Kidney (tissue), 13 donors: ENCODE measurements at regions not wholly inside any gene's neighbourhood (a gene's known extent, or its start where the extent isn't known, plus 50 kb on each side); places are given as distances from the start of the nearest gene placed in this dataset.

ENCODE experiments used
- DNase-seq, 5 donors: peaks; one replicate each; pipeline ENCODE4 v3.0.0-alpha.2; 2013 to 2020
- FAIRE-seq: peaks from 2 replicates; lab custom pipeline; 2012; peaks lifted over from hg19 to GRCh38; lab: Jason Lieb, UNC
- H3K27ac ChIP-seq, 2 donors: one replicate each; pipeline ENCODE4 v1.7.0; 2013; ENCODE audit warnings: low read depth in 2 of 2, low read length in 2 of 2, inconsistent platforms in 1 of 2
- H3K27me3 ChIP-seq: one replicate; pipeline ENCODE4 v1.7.1; 2013; ENCODE audit warnings: low read length, inconsistent platforms; ENCODE audit not compliant: control insufficient read depth, insufficient read depth
- H3K36me3 ChIP-seq, 3 donors: one replicate each; pipeline versions ENCODE4 v1.7.0 to v1.7.1; 2013; ENCODE audit warnings: low read length in 3 of 3, control low read depth in 1 of 3, inconsistent platforms in 1 of 3; ENCODE audit not compliant: insufficient read depth in 3 of 3, control insufficient read depth in 2 of 3
- H3K4me1 ChIP-seq, 3 donors: one replicate each; pipeline versions ENCODE4 v1.7.0 to v1.7.1; 2013; ENCODE audit warnings: low read length in 3 of 3, inconsistent platforms in 1 of 3, low read depth in 1 of 3; ENCODE audit not compliant: control insufficient read depth in 2 of 3, insufficient read depth in 2 of 3
- H3K4me3 ChIP-seq, 3 donors: one replicate each; pipeline versions ENCODE4 v1.7.0 to v1.8.1; 2013; ENCODE audit warnings: low read length in 3 of 3, control low read depth in 1 of 3, inconsistent platforms in 1 of 3
- H3K9ac ChIP-seq, 3 donors: one replicate each; pipeline versions ENCODE4 v1.7.0 to v1.7.1; 2013; ENCODE audit warnings: low read length in 3 of 3, control low read depth in 1 of 3, inconsistent platforms in 1 of 3
- H3K9me3 ChIP-seq, 3 donors: one replicate each; pipeline versions ENCODE4 v1.7.0 to v1.7.1; 2013; ENCODE audit warnings: low read length in 3 of 3, control low read depth in 1 of 3, inconsistent platforms in 1 of 3; ENCODE audit not compliant: control insufficient read depth in 2 of 3, insufficient read depth in 1 of 3
- intact Hi-C: fragments of 100-400 bp; cut with DNase I; formaldehyde crosslinking; loops from one replicate; pipeline ENCODE4 v1.11.1; 2022
- TF ChIP-seq, protein P1 (sequence below): IDR thresholded peaks from 3 replicates; pipeline ENCODE4 v1.5.1; 2012; ENCODE audit warnings: mild to moderate bottlenecking, moderate library complexity, borderline replicate concordance; ENCODE audit not compliant: insufficient read depth; ENCODE audit errors: extremely low read depth
- donor health status: control.
- donor health status: control.
- donor health status: control.
- donor health status: control.
- donor health status: control.
- donor health status: DM: yes; HTN: yes; CAD: no.
- donor health status: Normal renal cell carcinoma (clear cell type).

DNA sequence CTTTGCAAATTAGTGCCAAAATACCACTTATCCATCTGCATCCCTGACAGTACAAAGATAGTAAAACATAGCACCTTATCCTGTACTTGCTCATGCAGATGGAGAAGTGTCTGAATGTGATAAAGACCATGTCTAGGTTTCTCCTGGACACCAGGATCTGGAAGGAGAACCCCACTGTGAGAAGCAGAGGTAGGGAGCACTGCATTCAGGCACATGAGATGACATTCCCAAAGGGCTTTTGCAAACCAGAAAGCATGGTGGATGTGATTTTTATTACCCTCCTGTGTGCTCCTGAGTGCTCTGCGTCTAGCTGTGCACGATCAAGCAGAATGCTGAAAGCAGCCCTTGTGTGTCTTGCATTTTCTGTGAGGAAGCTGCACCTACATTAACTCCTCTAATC lies 857.6 kb upstream of the ID2 start:
- no peak overlapping the region for H3K9ac ChIP-seq
- intact Hi-C loops = no loop called here
- DNase-seq (no peak), FAIRE-seq (no peak)
- TF ChIP-seq, protein P1, sequence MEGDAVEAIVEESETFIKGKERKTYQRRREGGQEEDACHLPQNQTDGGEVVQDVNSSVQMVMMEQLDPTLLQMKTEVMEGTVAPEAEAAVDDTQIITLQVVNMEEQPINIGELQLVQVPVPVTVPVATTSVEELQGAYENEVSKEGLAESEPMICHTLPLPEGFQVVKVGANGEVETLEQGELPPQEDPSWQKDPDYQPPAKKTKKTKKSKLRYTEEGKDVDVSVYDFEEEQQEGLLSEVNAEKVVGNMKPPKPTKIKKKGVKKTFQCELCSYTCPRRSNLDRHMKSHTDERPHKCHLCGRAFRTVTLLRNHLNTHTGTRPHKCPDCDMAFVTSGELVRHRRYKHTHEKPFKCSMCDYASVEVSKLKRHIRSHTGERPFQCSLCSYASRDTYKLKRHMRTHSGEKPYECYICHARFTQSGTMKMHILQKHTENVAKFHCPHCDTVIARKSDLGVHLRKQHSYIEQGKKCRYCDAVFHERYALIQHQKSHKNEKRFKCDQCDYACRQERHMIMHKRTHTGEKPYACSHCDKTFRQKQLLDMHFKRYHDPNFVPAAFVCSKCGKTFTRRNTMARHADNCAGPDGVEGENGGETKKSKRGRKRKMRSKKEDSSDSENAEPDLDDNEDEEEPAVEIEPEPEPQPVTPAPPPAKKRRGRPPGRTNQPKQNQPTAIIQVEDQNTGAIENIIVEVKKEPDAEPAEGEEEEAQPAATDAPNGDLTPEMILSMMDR = no peak
- no peaks in the 10 kb centered on the region for H3K27me3 ChIP-seq
- H3K9me3 ChIP-seq = no peaks in the 10 kb centered on the region
- H3K36me3 ChIP-seq = no peaks in the 10 kb centered on the region
- H3K4me1 ChIP-seq = no peaks in the 10 kb centered on the region
- H3K4me3 ChIP-seq = no peak overlapping the region
- no peak overlapping the region for H3K27ac ChIP-seq

DNA sequence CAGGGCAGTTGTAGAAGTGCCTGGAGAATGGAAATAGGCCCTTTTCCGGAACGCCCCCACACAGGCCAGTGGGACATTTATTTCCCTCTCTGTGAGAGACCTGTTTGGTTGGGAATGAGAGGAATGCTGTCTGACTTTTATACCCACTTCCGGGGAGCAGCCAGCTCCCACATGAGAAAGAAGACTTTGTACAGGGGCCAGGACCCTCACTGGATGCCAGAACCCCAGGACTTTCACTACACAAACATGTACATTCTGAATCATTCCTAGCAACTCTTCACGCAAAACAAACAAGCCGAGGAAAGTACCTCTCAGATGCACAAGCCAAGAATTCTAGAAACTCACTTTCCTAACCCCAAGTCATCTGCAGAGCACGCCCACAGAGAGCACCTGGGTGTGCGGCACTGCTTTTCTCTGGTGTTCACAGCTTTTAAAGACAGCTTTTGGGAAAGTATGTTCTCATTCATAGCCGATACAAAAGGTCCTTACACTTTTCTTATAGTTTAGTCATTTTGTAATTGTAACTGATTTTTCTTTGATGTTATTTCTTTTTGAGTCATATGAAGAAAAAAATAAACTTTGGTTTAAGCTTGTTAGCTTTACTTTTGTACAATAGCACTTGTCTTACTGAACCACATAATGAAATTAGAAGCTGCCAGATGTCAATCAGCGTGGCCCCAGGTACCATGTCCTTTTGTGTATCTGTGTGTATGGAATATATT lies 856.1 kb upstream of the ID2 start:
- FAIRE-seq (no peak), DNase-seq (no peak)
- TF ChIP-seq, protein P1 = no peak
- Histone ChIP-seq H3K9ac (no peak overlapping the region), H3K4me1 (no peaks in the 10 kb centered on the region), H3K4me3 (no peak overlapping the region), H3K9me3 (no peaks in the 10 kb centered on the region), H3K27me3 (no peaks in the 10 kb centered on the region), H3K36me3 (no peaks in the 10 kb centered on the region), H3K27ac (no peak overlapping the region)
- intact Hi-C loops = no loop called here

DNA sequence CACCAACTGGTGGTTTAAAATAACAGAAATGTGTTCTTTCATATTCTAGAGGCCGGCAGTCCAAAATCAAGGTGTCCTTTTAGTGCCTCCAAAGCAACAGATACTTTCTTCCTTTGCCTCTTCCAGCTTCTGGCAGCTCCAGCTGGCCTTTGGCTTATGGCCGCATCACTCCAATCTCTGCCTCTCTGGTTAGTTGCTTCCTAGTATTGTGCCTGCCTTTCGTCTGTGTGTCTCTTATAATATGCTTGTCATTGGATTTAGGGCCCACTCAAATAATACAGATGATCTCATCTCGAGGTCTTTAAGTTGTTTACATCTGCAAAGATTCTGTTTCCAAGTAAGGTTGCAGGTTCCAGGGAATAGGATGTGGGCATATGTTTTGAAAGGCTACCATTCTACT lies 855.2 kb upstream of the ID2 start:
- no peaks in the 10 kb centered on the region for H3K36me3 ChIP-seq
- H3K27me3 ChIP-seq = no peaks in the 10 kb centered on the region
- DNase-seq (no peak), FAIRE-seq (no peak)
- TF ChIP-seq, protein P1 = no peak
- no peak overlapping the region for H3K9ac ChIP-seq
- H3K4me1 ChIP-seq = no peaks in the 10 kb centered on the region
- intact Hi-C loops = no loop called here
- no peaks in the 10 kb centered on the region for H3K9me3 ChIP-seq
- no peak overlapping the region for H3K27ac ChIP-seq
- H3K4me3 ChIP-seq = no peak overlapping the region

DNA sequence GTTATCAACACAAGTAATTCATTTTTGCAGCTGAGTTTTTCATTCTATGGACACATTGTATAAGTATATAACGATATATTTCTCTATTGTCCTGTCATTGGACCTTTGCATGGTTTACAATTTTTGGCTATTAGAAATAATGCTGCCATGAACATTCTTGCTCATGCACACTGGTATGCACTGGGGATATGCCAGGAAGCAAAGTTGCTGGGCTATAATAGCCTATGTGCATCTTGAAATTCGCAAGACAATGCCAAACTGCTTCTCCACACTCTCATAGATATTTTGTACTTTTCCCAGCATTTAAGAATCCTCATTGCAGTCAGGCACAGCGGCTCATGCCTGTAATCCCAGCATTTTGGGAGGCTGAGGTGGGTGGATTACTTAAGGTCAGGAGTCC lies 852.6 kb upstream of the ID2 start:
- no peak overlapping the region for H3K9ac ChIP-seq
- no peak overlapping the region for H3K27ac ChIP-seq
- FAIRE-seq = no peak
- H3K9me3 ChIP-seq = no peaks in the 10 kb centered on the region
- no peaks in the 10 kb centered on the region for H3K4me1 ChIP-seq
- TF ChIP-seq, protein P1 = no peak
- H3K36me3 ChIP-seq = no peaks in the 10 kb centered on the region
- H3K27me3 ChIP-seq = no peaks in the 10 kb centered on the region
- DNase-seq = no peak
- intact Hi-C loops = no loop called here
- H3K4me3 ChIP-seq = no peak overlapping the region
